HG03469 (cell line): ENCODE measurements at regions not wholly inside any gene's neighbourhood (a gene's known extent, or its start where the extent isn't known, plus 50 kb on each side); places are given as distances from the start of the nearest gene placed in this dataset.

Experiments used
- ATAC-seq: cut with Tn5 transposase; IDR thresholded peaks from one replicate; pipeline ENCODE4 v1.9.1; 2021; ENCODE audit warnings: mild to moderate bottlenecking, moderate library complexity, moderate number of reproducible peaks; ENCODE audit not compliant: unreplicated experiment

- ATAC-seq: no peak
These were observed 144.4 kb downstream of the ZIC5 start for GRCh38 chr13:99827011-99827772.

GRCh38 chr13:99823961-99824360, 147.6 kb downstream of the ZIC5 start:
- ATAC-seq: no peak

DNA sequence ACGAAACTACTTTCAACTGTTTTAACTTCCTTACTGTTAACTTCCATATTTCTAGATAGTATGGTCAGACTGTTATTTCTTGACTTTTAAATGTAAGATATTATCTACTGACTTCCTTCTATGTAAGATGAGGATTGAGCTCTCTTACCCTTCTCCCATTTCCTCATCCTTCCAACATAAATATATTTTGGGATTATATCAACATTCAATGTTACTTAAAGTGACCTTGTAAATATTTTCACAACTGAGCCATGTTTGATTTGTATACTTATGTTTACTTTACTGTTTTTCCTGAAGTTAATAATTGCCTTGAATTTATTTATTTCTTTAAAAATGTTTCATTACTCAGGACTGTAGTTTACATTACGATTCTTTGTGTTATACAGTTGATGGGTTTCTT, 148.7 kb downstream of the ZIC5 start:
- ATAC-seq: no peak

- ATAC-seq: no peak
These were observed 149.8 kb downstream of the ZIC5 start for GRCh38 chr13:99821741-99822140.

GRCh38 chr13:99819967-99820366, 151.6 kb downstream of the ZIC5 start:
- no peak for ATAC-seq

DNA sequence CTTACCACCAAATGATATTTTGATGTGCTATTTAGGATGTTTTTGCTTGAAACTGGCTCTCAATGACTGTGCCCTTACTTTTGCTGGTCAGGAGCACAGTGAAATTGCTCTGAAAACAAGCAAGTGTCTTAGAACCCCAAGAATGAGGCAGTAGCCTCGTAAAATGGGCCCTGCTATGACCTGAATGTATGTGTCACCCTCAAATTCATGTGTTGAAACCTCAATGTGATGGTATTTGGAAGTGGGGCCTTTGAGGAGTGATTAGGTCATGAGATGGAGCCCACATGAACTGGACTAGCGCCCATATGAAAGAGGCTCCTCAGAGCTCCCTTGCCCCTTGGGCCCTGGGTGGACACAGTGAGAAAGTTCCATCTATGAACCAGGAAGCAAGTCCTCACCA, 155.2 kb downstream of the ZIC5 start:
- ATAC-seq: no peak

- no peak for ATAC-seq
These were observed 158.1 kb downstream of the ZIC5 start for GRCh38 chr13:99813336-99814095.

DNA sequence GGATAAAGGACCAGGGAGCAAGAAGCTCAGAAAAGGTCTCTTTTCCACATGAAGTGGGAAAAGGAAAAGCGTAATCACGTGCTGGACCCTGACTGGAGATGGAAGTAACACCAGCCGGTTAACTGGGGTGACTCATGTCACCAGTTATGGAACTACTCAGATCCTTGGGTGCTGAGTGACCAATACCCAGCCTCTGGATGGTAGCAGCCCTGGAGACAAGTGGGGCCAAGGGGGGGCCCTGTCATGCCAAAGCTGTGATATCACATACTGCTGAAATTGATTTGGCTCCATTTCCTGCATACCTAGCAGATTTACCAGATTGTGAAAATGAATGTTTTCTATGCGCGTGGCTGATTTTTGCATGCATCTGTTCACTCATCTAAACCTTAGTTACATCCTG, 158.9 kb downstream of the ZIC5 start:
- no peak for ATAC-seq

DNA sequence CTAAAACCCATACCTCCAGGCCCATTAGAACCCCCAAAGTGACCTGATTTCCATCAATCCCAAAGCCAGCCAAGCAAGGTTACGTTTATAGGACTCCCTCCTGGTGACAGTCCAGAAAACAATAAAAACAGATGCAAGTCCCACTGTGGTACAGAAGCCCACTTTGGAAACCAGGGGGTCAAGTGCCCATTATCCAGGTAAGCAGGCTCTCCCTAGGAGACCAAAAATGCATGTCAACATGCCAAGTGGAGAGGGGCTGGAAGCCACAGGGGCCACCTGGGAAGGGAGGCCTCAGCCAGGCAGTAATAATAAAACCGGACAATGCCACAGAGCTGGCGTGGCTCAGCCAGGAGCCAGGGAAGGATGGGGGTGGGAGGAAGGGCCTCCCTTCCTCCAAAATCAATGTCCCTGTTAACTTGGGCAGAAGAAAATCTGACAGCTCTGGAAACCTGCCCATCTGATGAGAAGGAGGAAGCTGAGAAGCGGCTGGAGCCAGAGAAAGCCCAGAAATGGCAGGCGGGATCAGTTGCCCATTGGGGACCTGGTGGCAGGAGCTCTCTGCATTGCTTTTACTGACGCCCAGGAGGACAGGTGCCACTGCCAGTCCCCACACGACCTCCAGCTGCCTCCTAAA, 160.4 kb downstream of the ZIC5 start:
- ATAC-seq: no peak

DNA sequence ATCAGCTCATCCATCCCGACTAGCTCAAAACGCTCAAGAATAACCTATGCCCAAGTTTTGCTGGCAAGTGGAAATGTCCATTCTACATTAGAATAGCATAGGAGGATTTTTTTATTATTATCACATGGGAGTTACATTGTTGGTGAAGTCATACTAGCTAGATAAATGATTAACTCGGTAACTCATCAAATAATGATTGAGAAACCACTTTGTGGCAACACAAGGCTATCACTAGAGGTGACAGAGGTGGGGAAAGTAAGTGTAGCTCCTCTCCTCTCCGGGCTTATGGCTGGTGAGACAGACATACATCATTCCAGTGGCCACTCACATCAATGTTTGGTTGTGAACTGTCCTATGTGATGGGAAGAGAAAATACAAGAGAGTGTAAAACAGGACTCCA, 161.6 kb downstream of the ZIC5 start:
- no peak for ATAC-seq

DNA sequence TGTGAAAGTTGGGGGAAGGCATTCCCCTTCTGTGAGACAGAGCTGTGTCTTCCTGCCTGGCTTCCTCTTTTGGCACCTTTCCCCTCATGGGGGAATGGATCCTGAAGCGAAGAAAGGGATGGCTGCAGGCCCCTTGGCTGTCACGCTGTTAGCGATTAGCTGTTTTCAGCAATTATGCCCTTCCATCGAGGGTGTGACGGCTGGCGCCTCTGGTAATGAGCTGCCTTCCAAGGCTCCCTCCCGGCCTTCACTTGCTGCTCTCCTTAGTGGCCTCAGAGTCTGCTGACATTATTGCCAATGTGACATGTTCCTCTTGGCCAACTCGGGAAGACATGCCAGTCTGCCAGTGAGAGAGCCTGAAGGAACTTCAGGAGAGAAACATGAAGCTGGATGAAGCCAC, 162.1 kb downstream of the ZIC5 start:
- no peak for ATAC-seq

DNA sequence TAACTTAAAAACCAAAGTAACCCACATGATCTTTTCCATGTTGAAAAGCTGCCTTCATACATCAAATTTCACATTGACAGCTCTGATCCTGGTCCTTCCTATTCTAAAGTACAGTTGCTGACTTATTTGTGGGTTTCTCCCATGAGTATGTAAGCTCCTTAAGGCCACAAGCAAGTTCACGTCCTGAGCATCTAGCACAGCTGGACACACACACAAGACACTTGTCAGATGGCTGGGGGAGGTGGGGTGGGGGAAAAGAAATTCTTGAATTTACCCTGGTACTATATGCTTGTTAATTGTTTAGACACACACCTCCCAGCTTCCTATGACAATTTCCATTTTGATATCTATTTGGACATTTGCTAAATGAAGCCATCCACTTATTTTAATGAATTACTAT, 162.8 kb downstream of the ZIC5 start:
- no peak for ATAC-seq

GRCh38 chr13:99806671-99807070, 164.9 kb downstream of the ZIC5 start:
- no peak for ATAC-seq

- ATAC-seq: no peak
These were observed 166.2 kb downstream of the ZIC5 start for GRCh38 chr13:99805361-99805760.

- ATAC-seq: no peak
These were observed 168.4 kb downstream of the ZIC5 start for GRCh38 chr13:99803141-99803540.

DNA sequence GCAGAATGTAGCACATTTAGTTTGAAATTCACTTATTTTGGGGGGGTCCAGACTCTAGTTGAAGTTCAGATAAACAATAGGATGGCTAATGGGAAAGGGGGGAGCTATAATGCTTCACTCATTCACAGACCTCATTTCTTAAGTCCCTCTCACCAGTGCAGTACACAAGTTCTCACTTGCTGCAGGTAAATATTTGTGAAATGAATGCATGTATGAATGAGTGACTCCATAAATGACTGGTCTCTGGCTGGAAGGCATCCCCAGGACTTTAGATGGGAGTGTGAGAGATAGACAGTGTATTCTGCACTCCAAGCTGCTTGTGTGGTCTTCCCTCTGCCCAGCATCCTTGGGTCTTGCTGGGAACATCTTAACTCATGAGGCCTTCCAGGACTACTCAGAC, 169.2 kb downstream of the ZIC5 start:
- no peak for ATAC-seq

DNA sequence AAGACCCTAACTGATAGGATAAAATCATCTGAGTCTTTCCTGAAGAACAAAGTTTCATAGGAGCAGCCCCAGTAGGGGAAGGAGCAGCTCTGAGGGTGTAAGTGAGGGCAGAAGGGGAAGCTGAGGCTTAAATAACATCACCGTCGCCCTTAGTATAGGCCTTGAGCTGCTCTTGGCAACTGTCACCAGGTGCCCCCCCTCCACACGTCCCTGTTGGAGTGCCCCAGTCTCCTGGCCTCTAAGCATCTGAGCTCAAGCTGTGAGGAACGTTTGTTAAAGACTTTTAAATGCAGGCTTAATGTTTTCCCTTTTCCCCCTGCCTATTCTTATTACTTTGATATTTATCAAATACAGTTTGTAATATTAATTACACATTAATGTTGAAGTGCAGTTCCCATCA, 170.6 kb downstream of the ZIC5 start:
- no peak for ATAC-seq

DNA sequence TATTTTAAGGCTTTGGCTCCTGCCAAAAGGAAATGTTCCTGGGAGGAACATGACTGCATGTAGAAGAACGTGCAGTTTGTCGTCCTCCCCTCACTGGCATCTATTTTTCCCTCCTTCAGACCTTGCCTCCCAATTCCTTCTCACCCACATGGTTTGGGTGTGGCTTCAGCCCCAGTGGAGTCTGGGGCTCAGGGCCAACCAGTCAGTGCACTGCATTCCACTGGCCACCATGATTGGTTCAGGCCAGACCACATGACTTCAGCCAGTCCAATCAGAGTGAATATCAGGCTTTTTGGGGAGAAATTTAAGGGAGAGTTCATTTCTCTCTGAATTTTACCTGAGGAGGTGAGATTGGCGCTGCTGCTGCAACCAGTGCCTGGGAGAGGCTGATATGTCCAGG, 171.6 kb downstream of the ZIC5 start:
- no peak for ATAC-seq

DNA sequence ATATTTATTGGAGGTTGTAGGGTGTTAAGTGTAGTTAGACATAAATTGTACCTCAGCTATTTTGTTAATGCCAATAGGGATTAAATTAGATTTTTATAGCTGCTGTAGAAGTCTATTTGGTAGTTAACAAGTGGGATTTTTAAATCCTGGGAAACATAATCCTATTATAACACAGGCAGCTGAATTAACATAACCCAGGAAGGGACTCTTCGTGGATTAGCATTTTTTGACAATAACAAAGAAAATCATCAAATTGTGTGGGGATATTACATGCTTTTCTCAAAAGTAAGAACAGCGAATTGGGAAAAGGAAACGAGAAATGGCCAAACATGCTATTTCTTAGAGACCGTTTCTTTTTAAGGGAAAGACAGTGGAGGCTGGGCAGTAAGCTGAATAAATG, 172.8 kb downstream of the ZIC5 start:
- no peak for ATAC-seq

GRCh38 chr13:99797691-99798090, 173.9 kb downstream of the ZIC5 start:
- ATAC-seq: no peak

- no peak for ATAC-seq
These were observed 175.3 kb downstream of the ZIC5 start for GRCh38 chr13:99796175-99796819.
